Effector memory CD4-positive, alpha-beta T cell (primary cell): ENCODE measurements at regions not wholly inside any gene's neighbourhood (a gene's known extent, or its start where the extent isn't known, plus 50 kb on each side); places are given as distances from the start of the nearest gene placed in this dataset.

ENCODE experiments used
- DNase-seq, 3 donors: peaks; one replicate each; pipeline ENCODE4 v3.0.0-alpha.2; 2020
- H3K27ac ChIP-seq: 2 replicates; pipeline ENCODE4 v1.7.0; 2013; ENCODE audit warnings: mild to moderate bottlenecking, low read length, moderate library complexity; ENCODE audit not compliant: insufficient read depth, poor library complexity, severe bottlenecking
- H3K27me3 ChIP-seq: replicated peaks from 2 replicates; pipeline ENCODE4 v1.7.0; 2013; ENCODE audit warnings: mild to moderate bottlenecking, low read length; ENCODE audit not compliant: insufficient read depth, control insufficient read depth, poor library complexity, severe bottlenecking
- H3K36me3 ChIP-seq: 2 replicates; pipeline ENCODE4 v1.7.0; 2013; ENCODE audit warnings: mild to moderate bottlenecking, low read length, moderate library complexity; ENCODE audit not compliant: control insufficient read depth, insufficient read depth
- H3K4me1 ChIP-seq: 2 replicates; pipeline ENCODE4 v1.7.0; 2013; ENCODE audit warnings: low read length, mild to moderate bottlenecking; ENCODE audit not compliant: control insufficient read depth, insufficient read depth, poor library complexity, severe bottlenecking
- H3K4me3 ChIP-seq: 2 replicates; pipeline ENCODE4 v1.7.0; 2013; ENCODE audit warnings: low read length, low read depth, mild to moderate bottlenecking; ENCODE audit not compliant: insufficient read depth, poor library complexity, severe bottlenecking
- H3K9me3 ChIP-seq: 2 replicates; pipeline ENCODE4 v1.7.0; 2013; ENCODE audit warnings: mild to moderate bottlenecking, low read length, moderate library complexity; ENCODE audit not compliant: control insufficient read depth

- no peak overlapping the region for H3K27ac ChIP-seq
These were observed 98.4 kb downstream of the C9orf152 start for GRCh38 chr9:110109333-110110092.

GRCh38 chr9:110110154-110110553 is 97.8 kb downstream of the C9orf152 start:
- Histone ChIP-seq H3K27me3 (no peaks in the 10 kb centered on the region), H3K27ac (no peak overlapping the region)

More at GRCh38 chr9:110109333-110110092, 98.4 kb downstream of the C9orf152 start:
- Histone ChIP-seq H3K4me3 (no peak overlapping the region), H3K36me3 (no peaks in the 10 kb centered on the region), H3K4me1 (no peaks in the 10 kb centered on the region), H3K27me3 (no peaks in the 10 kb centered on the region), H3K9me3 (no peaks in the 10 kb centered on the region)
- no peak for DNase-seq

GRCh38 chr9:110111868-110112267 is 96.1 kb downstream of the C9orf152 start:
- no peaks in the 10 kb centered on the region for H3K4me1 ChIP-seq
- H3K27ac ChIP-seq: no peak overlapping the region
- no peaks in the 10 kb centered on the region for H3K36me3 ChIP-seq
- H3K27me3 ChIP-seq: no peaks in the 10 kb centered on the region
- H3K4me3 ChIP-seq: no peak overlapping the region
- DNase-seq: no peak
- H3K9me3 ChIP-seq: no peaks in the 10 kb centered on the region

More at GRCh38 chr9:110110154-110110553, 97.8 kb downstream of the C9orf152 start:
- H3K4me1 ChIP-seq: no peaks in the 10 kb centered on the region
- no peak for DNase-seq
- H3K36me3 ChIP-seq: no peaks in the 10 kb centered on the region
- no peaks in the 10 kb centered on the region for H3K9me3 ChIP-seq
- H3K4me3 ChIP-seq: no peak overlapping the region

- Histone ChIP-seq H3K36me3 (no peaks in the 10 kb centered on the region), H3K27ac (no peak overlapping the region), H3K9me3 (no peaks in the 10 kb centered on the region), H3K27me3 (no peaks in the 10 kb centered on the region), H3K4me3 (no peak overlapping the region), H3K4me1 (no peaks in the 10 kb centered on the region)
- no peak for DNase-seq
These were observed 95.2 kb downstream of the C9orf152 start for GRCh38 chr9:110112792-110113191.

DNA sequence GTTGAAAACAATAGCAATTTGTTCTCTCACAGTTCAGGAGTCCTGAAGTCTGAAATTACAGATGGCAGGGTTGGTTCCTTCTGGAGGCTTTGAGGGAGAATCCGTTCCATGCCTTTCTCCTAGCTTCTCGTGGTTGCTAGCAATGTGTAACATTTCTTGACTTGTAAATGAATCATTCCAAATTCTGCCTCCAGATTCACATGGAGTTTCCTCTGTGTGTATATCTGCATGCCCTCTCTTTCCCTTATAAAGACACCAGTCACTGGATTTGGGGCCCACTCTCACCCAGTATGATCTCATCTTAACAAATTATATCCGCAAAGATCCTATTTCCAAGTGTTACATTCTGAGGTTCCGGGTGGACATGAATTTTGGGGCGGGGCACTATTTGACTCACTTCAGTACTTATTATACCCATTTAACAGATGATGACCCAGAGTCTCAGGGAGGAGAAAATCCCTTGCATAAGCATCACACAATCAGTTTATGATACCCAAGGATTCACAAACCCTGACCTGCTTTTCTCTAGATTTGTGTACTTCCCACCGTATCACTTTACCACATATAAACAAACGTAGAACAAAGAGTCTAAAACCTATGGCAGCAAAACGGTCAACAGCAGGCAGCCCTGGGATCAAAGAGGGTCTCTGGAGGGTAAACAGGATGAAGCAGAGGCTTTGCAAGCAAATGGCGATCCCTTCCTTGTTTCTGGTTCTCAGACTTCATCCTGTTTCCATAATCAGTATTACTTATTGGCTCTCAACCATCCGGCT is 93.7 kb downstream of the C9orf152 start:
- no peak for DNase-seq
- Histone ChIP-seq H3K27ac (no peak overlapping the region), H3K9me3 (no peaks in the 10 kb centered on the region), H3K36me3 (no peaks in the 10 kb centered on the region), H3K4me3 (no peak overlapping the region), H3K4me1 (no peaks in the 10 kb centered on the region), H3K27me3 (no peaks in the 10 kb centered on the region)

DNA sequence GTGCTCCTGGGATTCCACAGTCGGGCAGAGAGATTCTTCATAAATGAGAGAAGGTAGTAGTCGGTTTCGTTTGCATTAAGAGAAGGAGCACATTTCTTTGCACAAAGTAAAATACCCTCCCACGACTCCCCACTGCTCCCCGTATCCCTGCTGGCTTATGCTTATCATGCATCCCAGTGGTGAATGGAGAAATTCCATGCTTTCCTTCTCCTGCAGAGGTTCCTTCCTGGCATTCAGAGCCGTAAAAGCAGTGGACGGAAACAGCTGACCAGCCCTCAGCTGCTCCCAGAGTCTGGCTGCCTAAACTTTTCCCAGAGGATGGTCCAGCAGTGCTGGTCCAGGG is 93.1 kb downstream of the C9orf152 start:
- DNase-seq: no peak
- Histone ChIP-seq H3K4me3 (no peak overlapping the region), H3K9me3 (no peaks in the 10 kb centered on the region), H3K27ac (no peak overlapping the region), H3K4me1 (no peaks in the 10 kb centered on the region), H3K27me3 (no peaks in the 10 kb centered on the region), H3K36me3 (no peaks in the 10 kb centered on the region)

DNA sequence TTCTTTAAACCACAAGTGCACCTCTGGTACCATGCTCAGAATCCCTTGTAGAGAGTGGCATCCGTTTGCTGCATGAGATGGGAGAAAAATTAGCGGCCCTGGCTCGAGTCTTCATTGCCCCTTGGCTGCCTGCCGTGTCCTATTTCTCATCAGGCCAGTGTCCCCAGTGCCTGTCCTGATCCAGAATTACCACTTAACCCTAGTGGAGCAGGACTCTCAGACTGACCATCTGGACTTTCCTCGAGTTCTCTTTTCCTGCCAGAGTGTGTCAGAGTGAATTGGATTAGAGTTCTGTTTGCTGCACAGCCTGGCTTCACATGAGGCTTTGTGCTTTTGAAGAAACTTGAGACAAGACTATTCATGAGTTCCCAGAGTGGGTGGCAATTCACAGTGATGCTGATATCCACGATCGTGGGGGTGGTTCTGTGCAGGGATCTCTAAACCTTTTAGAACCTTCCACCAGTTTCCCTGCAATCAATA is 92.6 kb downstream of the C9orf152 start:
- H3K27me3 ChIP-seq: no peaks in the 10 kb centered on the region
- no peak overlapping the region for H3K27ac ChIP-seq
- no peaks in the 10 kb centered on the region for H3K9me3 ChIP-seq
- no peak overlapping the region for H3K4me3 ChIP-seq
- DNase-seq: no peak
- no peaks in the 10 kb centered on the region for H3K4me1 ChIP-seq
- no peaks in the 10 kb centered on the region for H3K36me3 ChIP-seq

- H3K4me1 ChIP-seq: no peaks in the 10 kb centered on the region
- no peak for DNase-seq
- no peak overlapping the region for H3K27ac ChIP-seq
- H3K36me3 ChIP-seq: no peaks in the 10 kb centered on the region
- H3K27me3 ChIP-seq: no peaks in the 10 kb centered on the region
- H3K4me3 ChIP-seq: no peak overlapping the region
- H3K9me3 ChIP-seq: no peaks in the 10 kb centered on the region
These were observed 92.0 kb downstream of the C9orf152 start for GRCh38 chr9:110115826-110116542.

- Histone ChIP-seq H3K27me3 (no peaks in the 10 kb centered on the region), H3K4me3 (no peak overlapping the region), H3K4me1 (no peaks in the 10 kb centered on the region), H3K36me3 (no peaks in the 10 kb centered on the region), H3K27ac (no peak overlapping the region), H3K9me3 (no peaks in the 10 kb centered on the region)
- no peak for DNase-seq
These were observed 91.4 kb downstream of the C9orf152 start for GRCh38 chr9:110116543-110116885.

GRCh38 chr9:110121170-110121569 is 86.8 kb downstream of the C9orf152 start:
- Histone ChIP-seq H3K36me3 (no peaks in the 10 kb centered on the region), H3K4me3 (no peak overlapping the region), H3K4me1 (no peaks in the 10 kb centered on the region), H3K27ac (no peak overlapping the region), H3K27me3 (no peaks in the 10 kb centered on the region), H3K9me3 (no peaks in the 10 kb centered on the region)
- no peak for DNase-seq
